Neural cell (in vitro differentiated cells): ENCODE measurements at regions not wholly inside any gene's neighbourhood (a gene's known extent, or its start where the extent isn't known, plus 50 kb on each side); places are given as distances from the start of the nearest gene placed in this dataset.

Source experiments
- H2AFZ ChIP-seq: fragments of 200-600, 300-800 bp; sonication (generic), shearing (Covaris generic); 2 replicates; pipeline ENCODE4 v1.6.0; 2014; ENCODE audit warnings: low read depth, mild to moderate bottlenecking, antibody characterized with exemption, low read length, moderate library complexity
- H3F3A ChIP-seq: fragments of 200-600 bp; shearing (Covaris generic); 2 replicates; pipeline ENCODE4 v1.6.1; 2016; ENCODE audit warnings: mild to moderate bottlenecking, moderate library complexity, mixed read lengths, antibody characterized with exemption, low read length; ENCODE audit not compliant: insufficient read depth, poor library complexity, severe bottlenecking
- H3K27ac ChIP-seq: fragments of 200-600, 300-800 bp; sonication (generic), shearing (Covaris generic); 2 replicates; pipeline ENCODE4 v1.5.1; 2014; ENCODE audit warnings: mild to moderate bottlenecking, low read length, moderate library complexity
- H3K27me3 ChIP-seq: fragments of 300-800, 200-600 bp; sonication (generic), shearing (Covaris generic); 2 replicates; pipeline ENCODE4 v1.6.0; 2014; ENCODE audit warnings: mild to moderate bottlenecking, low read depth, low read length, moderate library complexity; ENCODE audit not compliant: insufficient read depth
- H3K36me3 ChIP-seq: fragments of 300-800, 200-600 bp; sonication (generic), shearing (Covaris generic); 2 replicates; pipeline ENCODE4 v1.5.1; 2014; ENCODE audit warnings: mild to moderate bottlenecking, antibody characterized with exemption, low read length, moderate library complexity; ENCODE audit not compliant: insufficient read depth
- H3K4me2 ChIP-seq: fragments of 300-800, 200-600 bp; sonication (generic), shearing (Covaris generic); 2 replicates; pipeline ENCODE4 v1.6.0; 2014; ENCODE audit warnings: mild to moderate bottlenecking, low read length
- H3K4me3 ChIP-seq: fragments of 300-800, 200-600 bp; sonication (generic), shearing (Covaris generic); 2 replicates; pipeline ENCODE4 v1.5.1; 2014; ENCODE audit warnings: mild to moderate bottlenecking, low read length, moderate library complexity
- H3K79me2 ChIP-seq: fragments of 200-600 bp; shearing (Covaris generic); replicated peaks from 2 replicates; pipeline ENCODE4 v1.6.0; 2014; ENCODE audit warnings: mild to moderate bottlenecking, low read length, moderate library complexity; ENCODE audit not compliant: insufficient read depth
- H3K9ac ChIP-seq: fragments of 300-800, 200-600 bp; sonication (generic), shearing (Covaris generic); 2 replicates; pipeline ENCODE4 v1.6.1; 2016; ENCODE audit warnings: mild to moderate bottlenecking, low read length, mixed read lengths
- H3K9me2 ChIP-seq: fragments of 200-600 bp; shearing (Covaris generic); 2 replicates; pipeline ENCODE4 v1.6.1; 2016; ENCODE audit warnings: mild to moderate bottlenecking, low read length, mixed read lengths; ENCODE audit not compliant: insufficient read depth
- H3K9me3 ChIP-seq: fragments of 200-600, 300-800 bp; sonication (generic), shearing (Covaris generic); 2 replicates; pipeline ENCODE4 v1.6.1; 2016; ENCODE audit warnings: mild to moderate bottlenecking, mixed run types, low read length, moderate library complexity, mixed read lengths
- H4K20me1 ChIP-seq: fragments of 200-600 bp; shearing (Covaris generic); 2 replicates; pipeline ENCODE4 v1.6.1; 2016; ENCODE audit warnings: mild to moderate bottlenecking, mixed run types; ENCODE audit not compliant: insufficient read depth
- CTCF ChIP-seq: fragments of 450-650 bp; IDR thresholded peaks from 2 replicates; pipeline ENCODE4 v1.5.1; 2014; ENCODE audit warnings: antibody characterized with exemption, mild to moderate bottlenecking, moderate library complexity; ENCODE audit not compliant: poor library complexity, severe bottlenecking
- EP300 ChIP-seq: fragments of 450-650 bp; conservative IDR thresholded peaks from 2 replicates; pipeline ENCODE4 v1.6.1; 2014; ENCODE audit warnings: antibody characterized with exemption, mild to moderate bottlenecking, moderate library complexity; ENCODE audit not compliant: poor library complexity, severe bottlenecking
- EZH2 ChIP-seq: fragments of 200-600, 300-800 bp; shearing (Covaris generic), sonication (generic); IDR thresholded peaks from 2 replicates; pipeline ENCODE4 v1.6.1; 2014; ENCODE audit warnings: antibody characterized with exemption, low read length, borderline replicate concordance, mild to moderate bottlenecking; ENCODE audit not compliant: insufficient read depth, poor library complexity, severe bottlenecking
- MXI1 ChIP-seq: fragments of 450-650 bp; conservative IDR thresholded peaks from 2 replicates; pipeline ENCODE4 v1.6.1; 2014; ENCODE audit warnings: antibody characterized with exemption, mild to moderate bottlenecking; ENCODE audit not compliant: poor library complexity, severe bottlenecking
- POLR2AphosphoS5 ChIP-seq: IDR thresholded peaks from 2 replicates; pipeline ENCODE4 v1.6.1; 2012
- RAD21 ChIP-seq: fragments of 450-650 bp; conservative IDR thresholded peaks from 2 replicates; pipeline ENCODE4 v1.6.1; 2014; ENCODE audit warnings: antibody characterized with exemption, mild to moderate bottlenecking, moderate library complexity
- REST ChIP-seq: IDR thresholded peaks from 2 replicates; pipeline ENCODE4 v1.6.1; 2012; ENCODE audit warnings: borderline replicate concordance
- SMC3 ChIP-seq: fragments of 450-650 bp; conservative IDR thresholded peaks from 2 replicates; pipeline ENCODE4 v1.6.1; 2014; ENCODE audit warnings: antibody characterized with exemption, mild to moderate bottlenecking, moderate library complexity; ENCODE audit not compliant: poor library complexity
- TAF1 ChIP-seq: IDR thresholded peaks from 2 replicates; pipeline ENCODE4 v1.6.1; 2012; ENCODE audit warnings: low read depth

GRCh38 chr18:2423761-2424160 lies 147.5 kb downstream of the METTL4 start:
- Histone ChIP-seq H3K27ac (no peak overlapping the region), H2AFZ (no peak overlapping the region), H3K9me2 (no peaks in the 10 kb centered on the region), H3K4me2 (no peak overlapping the region), H3K79me2 (no peaks in the 10 kb centered on the region), H3K9ac (no peak overlapping the region), H3F3A (no peaks in the 10 kb centered on the region), H4K20me1 (no peaks in the 10 kb centered on the region), H3K36me3 (no peaks in the 10 kb centered on the region), H3K9me3 (no peaks in the 10 kb centered on the region), H3K4me3 (no peak overlapping the region), H3K27me3 (no peaks in the 10 kb centered on the region)
- no peak for TF ChIP-seq SMC3
- TF ChIP-seq EZH2, result no peak
- no peak for TF ChIP-seq REST
- no peak for TF ChIP-seq EP300

GRCh38 chr18:2424420-2424819 lies 146.9 kb downstream of the METTL4 start:
- no peaks in the 10 kb centered on the region for H3F3A ChIP-seq
- H3K4me2 ChIP-seq, result no peak overlapping the region

More at GRCh38 chr18:2424420-2424819, 146.9 kb downstream of the METTL4 start:
- Histone ChIP-seq H3K9me3 (no peaks in the 10 kb centered on the region), H3K36me3 (no peaks in the 10 kb centered on the region), H3K27ac (no peak overlapping the region), H3K9ac (no peak overlapping the region), H3K4me3 (no peak overlapping the region), H3K79me2 (no peaks in the 10 kb centered on the region), H3K27me3 (no peaks in the 10 kb centered on the region), H3K9me2 (no peaks in the 10 kb centered on the region), H4K20me1 (no peaks in the 10 kb centered on the region), H2AFZ (no peak overlapping the region)
- TF ChIP-seq TAF1 (no peak), RAD21 (no peak), SMC3 (no peak), MXI1 (no peak), CTCF (no peak), POLR2AphosphoS5 (no peak), EZH2 (no peak), REST (no peak), EP300 (no peak)
